ENCODE measurements at regions not wholly inside any gene's neighbourhood (a gene's known extent, or its start where the extent isn't known, plus 50 kb on each side); places are given as distances from the start of the nearest gene placed in this dataset.
A peak's percentile ranks its signal among the peaks of the same experiment; 100 is the strongest.
"Not testable (repeated sequence)": the region's sequence is repeated elsewhere in the genome, so short reads cannot be mapped to it uniquely, and the experiment has no call there.

DNA sequence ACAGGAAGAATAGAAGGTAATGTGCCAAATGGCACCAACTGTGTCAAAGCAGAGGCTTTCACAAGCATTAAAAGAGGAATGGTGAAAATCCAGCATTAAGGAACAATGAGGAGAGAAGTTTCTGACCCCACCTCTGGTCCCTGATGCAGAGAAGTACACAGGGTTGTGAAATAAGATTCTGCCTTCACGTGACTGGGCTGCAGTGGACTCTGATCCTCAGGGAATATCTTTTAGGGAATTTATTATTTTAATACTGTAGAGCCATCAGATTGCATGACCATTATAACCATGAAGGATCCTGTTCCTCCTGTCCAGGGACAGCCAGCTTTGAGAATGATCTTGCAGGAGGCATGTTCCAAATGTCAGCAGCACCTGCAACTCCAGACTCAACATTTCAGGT lies 74.4 kb upstream of the FAR1 start:
- no peaks in the 10 kb centered on the region for H3K4me1 Mint-ChIP-seq
- no peak overlapping the region for H3K27ac Mint-ChIP-seq
- DNase-seq, result no peak
- intact Hi-C loops (cut with micrococcal nuclease), result no loop called here
- Histone ChIP-seq H3K27ac (ENCODE audit: low read depth, low read length) (no peak overlapping the region), H3K4me1 (ENCODE audit: control insufficient read depth in 2 of 2, insufficient read depth in 2 of 2, low read length in 2 of 2) (no peaks in the 10 kb centered on the region), H3K9me3 (ENCODE audit: control insufficient read depth in 2 of 3, low read length in 3 of 3) (no peaks in the 10 kb centered on the region), H3K27me3 (ENCODE audit: control insufficient read depth in 2 of 2, insufficient read depth in 2 of 2, low read length in 2 of 2) (no peaks in the 10 kb centered on the region), H3K4me3 (ENCODE audit: low read length) (no peak overlapping the region), H3K36me3 (ENCODE audit: control insufficient read depth in 2 of 3, insufficient read depth in 3 of 3, low read length in 3 of 3) (no peaks in the 10 kb centered on the region)
- H3K27me3 Mint-ChIP-seq, result peaks cover 3 to 25% (median 10%) of the 10 kb centered on the region in 5 donors
- H3K4me3 Mint-ChIP-seq, result no peak overlapping the region
- peaks cover 3 to 28% (median 7%) of the 10 kb centered on the region in 11 donors for H3K9me3 Mint-ChIP-seq
- CTCF ChIA-PET, result no interaction called here
- H3K36me3 Mint-ChIP-seq, result no peaks in the 10 kb centered on the region
- no peak for ATAC-seq
- POLR2A ChIA-PET, result no interaction called here

DNA sequence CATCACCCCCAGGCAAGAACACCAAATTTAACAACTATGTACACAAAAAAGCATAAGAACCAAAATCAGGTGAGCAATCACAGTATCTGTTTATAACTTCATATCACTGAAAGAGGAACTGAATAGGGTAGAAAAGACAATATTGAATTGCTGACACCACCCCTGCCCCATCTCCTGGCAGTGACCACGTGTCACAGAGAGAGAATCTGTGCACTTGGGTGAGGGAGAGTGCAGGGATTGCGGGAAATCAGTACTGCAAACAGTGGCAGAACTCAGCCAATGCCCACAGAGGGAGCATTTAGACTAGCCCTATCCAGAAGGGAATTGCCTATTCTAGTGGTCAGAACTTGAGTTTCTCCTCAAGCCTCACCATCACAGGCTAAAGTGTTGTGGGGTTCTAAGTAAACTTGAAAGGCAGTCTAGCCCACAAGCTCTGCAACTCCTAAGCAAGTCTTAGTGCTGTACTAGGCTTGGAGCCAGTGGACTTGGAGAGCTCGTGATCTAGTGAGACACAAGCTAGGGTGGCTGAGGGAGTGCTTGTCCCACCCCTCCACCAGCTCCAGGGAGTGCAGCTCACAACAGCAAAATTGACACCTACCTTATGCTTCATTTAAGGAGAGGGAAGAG lies 82.8 kb upstream of the PTH start:
- ATAC-seq, result no peak
- no peaks in the 10 kb centered on the region for H3K4me1 ChIP-seq (ENCODE audit: control insufficient read depth in 2 of 2, insufficient read depth in 2 of 2, low read length in 2 of 2)
- peaks cover 0 to 43% (median 39%) of the 10 kb centered on the region in 5 donors for H3K27me3 Mint-ChIP-seq
- no peak for DNase-seq
- CTCF ChIA-PET, result no interaction called here
- intact Hi-C loops (cut with micrococcal nuclease), result no loop called here
- peaks cover 3 to 52% (median 20%) of the 10 kb centered on the region in 11 donors for H3K9me3 Mint-ChIP-seq
- H3K27me3 ChIP-seq (ENCODE audit: control insufficient read depth in 2 of 2, insufficient read depth in 2 of 2, low read length in 2 of 2), result no peaks in the 10 kb centered on the region
- peaks cover 0 to 2% (median 0%) of the 10 kb centered on the region in 7 donors for H3K4me1 Mint-ChIP-seq
- H3K4me3 Mint-ChIP-seq, result no peak overlapping the region
- H3K36me3 ChIP-seq (ENCODE audit: control insufficient read depth in 2 of 3, insufficient read depth in 3 of 3, low read length in 3 of 3), result no peaks in the 10 kb centered on the region
- no peak overlapping the region for H3K27ac Mint-ChIP-seq
- no peak overlapping the region for H3K27ac ChIP-seq (ENCODE audit: low read depth, low read length)
- H3K9me3 ChIP-seq (ENCODE audit: control insufficient read depth in 2 of 3, low read length in 3 of 3), result no peaks in the 10 kb centered on the region
- POLR2A ChIA-PET, result no interaction called here
- no peak overlapping the region for H3K4me3 ChIP-seq (ENCODE audit: low read length)
- H3K36me3 Mint-ChIP-seq, result peaks cover 0 to 17% (median 5%) of the 10 kb centered on the region in 5 donors

DNA sequence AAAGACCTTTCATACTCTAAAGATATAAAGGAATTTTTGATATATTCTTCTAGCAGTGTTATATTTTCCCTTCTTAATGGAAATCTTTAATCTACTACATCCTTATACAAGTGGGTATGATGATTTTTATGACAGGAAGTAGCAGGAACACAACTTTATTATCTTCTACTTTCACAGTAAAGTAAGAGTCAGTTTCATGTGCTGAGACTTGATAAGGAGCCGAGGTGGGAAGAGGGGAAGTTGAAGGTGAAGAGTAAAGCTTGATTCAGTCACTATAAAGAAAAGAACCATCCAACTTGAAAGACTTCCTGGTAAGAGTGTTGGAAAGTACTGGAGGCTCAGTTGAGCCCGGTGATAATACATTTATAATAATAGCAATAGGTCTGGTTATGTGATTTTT lies 82.1 kb upstream of the PTH start:
- CTCF ChIA-PET, result no interaction called here

DNA sequence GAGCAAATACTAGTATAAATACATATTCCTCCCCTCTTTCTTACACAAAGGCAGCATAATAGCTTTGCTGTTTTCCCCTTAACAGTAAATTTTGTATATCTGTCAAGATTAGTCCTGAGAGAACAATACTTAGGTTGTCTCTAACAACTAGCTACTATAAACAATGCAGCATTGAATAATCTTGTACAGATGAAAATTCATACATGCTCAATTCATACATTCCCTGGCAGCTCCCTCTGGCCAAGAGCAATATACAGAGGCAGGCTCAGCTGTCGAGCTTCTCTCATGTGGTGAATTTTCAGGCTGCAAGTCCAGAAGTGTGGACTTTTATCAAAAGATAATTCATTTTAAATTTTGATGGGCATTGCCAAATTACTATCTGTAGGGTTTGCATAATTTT lies 81.2 kb upstream of the PTH start:
- Histone ChIP-seq H3K4me3 (ENCODE audit: low read length) (no peak overlapping the region), H3K9me3 (ENCODE audit: control insufficient read depth in 2 of 3, low read length in 3 of 3) (no peaks in the 10 kb centered on the region), H3K27me3 (ENCODE audit: control insufficient read depth in 2 of 2, insufficient read depth in 2 of 2, low read length in 2 of 2) (no peaks in the 10 kb centered on the region), H3K27ac (ENCODE audit: low read depth, low read length) (no peak overlapping the region), H3K4me1 (ENCODE audit: control insufficient read depth in 2 of 2, insufficient read depth in 2 of 2, low read length in 2 of 2) (no peaks in the 10 kb centered on the region), H3K36me3 (ENCODE audit: control insufficient read depth in 2 of 3, insufficient read depth in 3 of 3, low read length in 3 of 3) (no peaks in the 10 kb centered on the region)
- ChIA-PET CTCF (no interaction called here), POLR2A (no interaction called here)
- H3K36me3 Mint-ChIP-seq, result peaks cover 0 to 17% (median 5%) of the 10 kb centered on the region in 5 donors
- H3K27me3 Mint-ChIP-seq, result peaks cover 0 to 46% (median 34%) of the 10 kb centered on the region in 5 donors
- H3K27ac Mint-ChIP-seq, result no peak overlapping the region
- ATAC-seq (no peak), DNase-seq (no peak)
- H3K4me3 Mint-ChIP-seq, result no peak overlapping the region
- H3K4me1 Mint-ChIP-seq, result peaks cover 0 to 2% (median 0%) of the 10 kb centered on the region in 7 donors
- intact Hi-C loops (cut with micrococcal nuclease), result no loop called here
- peaks cover 4 to 59% (median 28%) of the 10 kb centered on the region in 11 donors for H3K9me3 Mint-ChIP-seq

More for the DNA sequence above, 82.1 kb upstream of the PTH start:
- H3K4me1 Mint-ChIP-seq, result peaks cover 0 to 2% (median 0%) of the 10 kb centered on the region in 7 donors
- no peak overlapping the region for H3K4me3 Mint-ChIP-seq
- H3K27me3 ChIP-seq (ENCODE audit: control insufficient read depth in 2 of 2, insufficient read depth in 2 of 2, low read length in 2 of 2), result no peaks in the 10 kb centered on the region
- no peaks in the 10 kb centered on the region for H3K9me3 ChIP-seq (ENCODE audit: control insufficient read depth in 2 of 3, low read length in 3 of 3)
- no peaks in the 10 kb centered on the region for H3K36me3 ChIP-seq (ENCODE audit: control insufficient read depth in 2 of 3, insufficient read depth in 3 of 3, low read length in 3 of 3)
- peaks cover 0 to 17% (median 5%) of the 10 kb centered on the region in 5 donors for H3K36me3 Mint-ChIP-seq
- no peak for ATAC-seq
- no peak for DNase-seq
- H3K27ac ChIP-seq (ENCODE audit: low read depth, low read length), result no peak overlapping the region
- POLR2A ChIA-PET, result no interaction called here
- H3K9me3 Mint-ChIP-seq, result peaks cover 4 to 53% (median 22%) of the 10 kb centered on the region in 11 donors
- H3K4me1 ChIP-seq (ENCODE audit: control insufficient read depth in 2 of 2, insufficient read depth in 2 of 2, low read length in 2 of 2), result no peaks in the 10 kb centered on the region
- H3K27ac Mint-ChIP-seq, result no peak overlapping the region
- H3K27me3 Mint-ChIP-seq, result peaks cover 0 to 43% (median 36%) of the 10 kb centered on the region in 5 donors
- H3K4me3 ChIP-seq (ENCODE audit: low read length), result no peak overlapping the region
- intact Hi-C loops (cut with micrococcal nuclease), result no loop called here

DNA sequence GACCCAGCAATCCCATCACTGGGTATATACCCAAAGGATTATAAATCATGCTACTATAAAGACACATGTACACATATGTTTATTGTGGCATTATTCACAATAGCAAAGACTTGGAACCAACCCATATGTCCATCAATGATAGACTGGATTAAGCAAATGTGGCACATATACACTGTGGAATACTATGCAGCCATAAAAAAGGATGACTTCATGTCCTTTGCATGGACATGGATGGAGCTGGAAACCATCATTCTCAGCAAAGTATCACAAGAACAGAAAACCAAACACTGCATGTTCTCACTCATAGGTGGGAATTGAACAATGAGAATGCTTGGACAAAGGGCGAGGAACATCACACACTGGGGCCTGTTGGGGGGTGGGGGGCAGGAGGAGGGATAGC lies 79.6 kb upstream of the PTH start:
- intact Hi-C loops (cut with micrococcal nuclease); H3K4me1 Mint-ChIP-seq: not testable (repeated sequence)

DNA sequence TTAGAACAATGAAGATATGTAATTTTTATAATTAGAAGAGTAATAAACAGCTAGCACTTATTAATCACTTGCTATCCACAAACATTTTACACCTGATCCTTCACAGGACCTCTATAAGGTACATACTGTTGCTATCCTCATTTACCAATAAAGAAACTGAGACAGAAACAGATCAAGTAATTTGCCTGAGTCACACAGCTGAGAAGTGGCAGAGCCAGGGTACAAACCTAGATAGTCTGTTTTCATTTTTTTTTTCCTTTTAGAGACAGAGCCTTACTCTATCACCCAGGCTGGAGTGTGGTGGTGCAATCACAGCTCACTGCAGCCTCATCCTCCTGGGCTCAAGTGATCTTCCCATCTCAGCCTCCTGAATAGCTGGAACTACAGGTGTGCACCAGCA lies 71.8 kb upstream of the PTH start:
- ATAC-seq (no peak), DNase-seq (no peak)
- H3K27me3 ChIP-seq (ENCODE audit: control insufficient read depth in 2 of 2, insufficient read depth in 2 of 2, low read length in 2 of 2), result no peaks in the 10 kb centered on the region
- H3K9me3 ChIP-seq (ENCODE audit: control insufficient read depth in 2 of 3, low read length in 3 of 3), result no peaks in the 10 kb centered on the region
- no peak overlapping the region for H3K27ac ChIP-seq (ENCODE audit: low read depth, low read length)
- H3K36me3 Mint-ChIP-seq, result peaks cover 0 to 8% (median 4%) of the 10 kb centered on the region in 5 donors
- H3K4me3 ChIP-seq (ENCODE audit: low read length), result no peak overlapping the region
- no peak overlapping the region for H3K4me3 Mint-ChIP-seq
- no peaks in the 10 kb centered on the region for H3K4me1 Mint-ChIP-seq
- peaks cover 0 to 37% (median 29%) of the 10 kb centered on the region in 5 donors for H3K27me3 Mint-ChIP-seq
- no peaks in the 10 kb centered on the region for H3K4me1 ChIP-seq (ENCODE audit: control insufficient read depth in 2 of 2, insufficient read depth in 2 of 2, low read length in 2 of 2)
- ChIA-PET POLR2A (no interaction called here), CTCF (no interaction called here)
- intact Hi-C loops (cut with micrococcal nuclease), result no loop called here
- H3K36me3 ChIP-seq (ENCODE audit: control insufficient read depth in 2 of 3, insufficient read depth in 3 of 3, low read length in 3 of 3), result no peaks in the 10 kb centered on the region
- peaks cover 0 to 23% (median 7%) of the 10 kb centered on the region in 11 donors for H3K9me3 Mint-ChIP-seq
- no peak overlapping the region for H3K27ac Mint-ChIP-seq

More for the DNA sequence above, 79.6 kb upstream of the PTH start:
- H3K27ac Mint-ChIP-seq; H3K4me1 ChIP-seq (ENCODE audit: control insufficient read depth in 2 of 2, insufficient read depth in 2 of 2, low read length in 2 of 2); ATAC-seq; H3K27me3 ChIP-seq (ENCODE audit: control insufficient read depth in 2 of 2, insufficient read depth in 2 of 2, low read length in 2 of 2); DNase-seq; H3K36me3 Mint-ChIP-seq; H3K27ac ChIP-seq (ENCODE audit: low read depth, low read length); H3K4me3 ChIP-seq (ENCODE audit: low read length); H3K36me3 ChIP-seq (ENCODE audit: control insufficient read depth in 2 of 3, insufficient read depth in 3 of 3, low read length in 3 of 3); H3K4me3 Mint-ChIP-seq; H3K9me3 ChIP-seq (ENCODE audit: control insufficient read depth in 2 of 3, low read length in 3 of 3); POLR2A ChIA-PET: not testable (repeated sequence)
- peaks cover 0 to 39% (median 24%) of the 10 kb centered on the region in 5 donors for H3K27me3 Mint-ChIP-seq
- peaks cover 4 to 47% (median 17%) of the 10 kb centered on the region in 11 donors for H3K9me3 Mint-ChIP-seq
- CTCF ChIA-PET, result interaction anchor here (0.7 kb wide), 1 partner anchor 27 kb away, joined by 5 read pairs; no protein-coding TSS in a partner anchor

DNA sequence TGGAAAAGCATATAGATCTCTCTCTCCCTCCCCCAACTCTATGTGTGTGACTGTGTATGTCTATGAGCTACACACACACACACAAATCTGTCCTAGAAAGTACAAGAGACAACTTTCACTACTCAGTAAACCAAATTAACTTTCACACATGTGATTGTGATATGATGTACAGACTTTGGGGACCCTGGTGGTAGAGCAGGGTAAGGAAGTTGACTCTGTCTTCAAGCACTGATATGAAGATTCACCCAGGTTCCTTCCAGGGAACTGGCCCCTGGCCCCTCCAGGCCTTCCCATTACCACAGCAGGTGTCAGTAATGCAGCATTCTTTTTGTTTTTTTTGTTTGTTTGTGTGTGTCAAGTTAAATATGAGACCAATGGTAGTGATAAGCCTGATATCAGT lies 66.1 kb upstream of the PTH start:
- H3K4me3 Mint-ChIP-seq, result peak overlapping the region in 1 of 10 donors; percentile 1
- H3K9me3 Mint-ChIP-seq, result peaks cover 5 to 38% (median 9%) of the 10 kb centered on the region in 11 donors
- Histone ChIP-seq H3K36me3 (ENCODE audit: control insufficient read depth in 2 of 3, insufficient read depth in 3 of 3, low read length in 3 of 3) (no peaks in the 10 kb centered on the region), H3K27ac (ENCODE audit: low read depth, low read length) (no peak overlapping the region), H3K9me3 (ENCODE audit: control insufficient read depth in 2 of 3, low read length in 3 of 3) (no peaks in the 10 kb centered on the region), H3K27me3 (ENCODE audit: control insufficient read depth in 2 of 2, insufficient read depth in 2 of 2, low read length in 2 of 2) (no peaks in the 10 kb centered on the region), H3K4me1 (ENCODE audit: control insufficient read depth in 2 of 2, insufficient read depth in 2 of 2, low read length in 2 of 2) (no peaks in the 10 kb centered on the region), H3K4me3 (ENCODE audit: low read length) (no peak overlapping the region)
- peaks cover 0 to 31% (median 16%) of the 10 kb centered on the region in 5 donors for H3K27me3 Mint-ChIP-seq
- ChIA-PET CTCF (no interaction called here), POLR2A (no interaction called here)
- no peak overlapping the region for H3K27ac Mint-ChIP-seq
- H3K36me3 Mint-ChIP-seq, result peaks cover 0 to 17% (median 4%) of the 10 kb centered on the region in 5 donors
- intact Hi-C loops (cut with micrococcal nuclease), result no loop called here
- ATAC-seq (no peak), DNase-seq (no peak)
- H3K4me1 Mint-ChIP-seq, result no peaks in the 10 kb centered on the region

Data from naive thymus-derived CD4-positive, alpha-beta T cell (primary cell).